Panc1 (cell line): ENCODE measurements at regions not wholly inside any gene's neighbourhood (a gene's known extent, or its start where the extent isn't known, plus 50 kb on each side); places are given as distances from the start of the nearest gene placed in this dataset.

Experiments
- ATAC-seq: fragments of 200-7000 bp; cut with Tn5 transposase; 2 replicates; pipeline ENCODE4 v1.9.1; 2020; ENCODE audit warnings: mild to moderate bottlenecking, moderate library complexity
- BruUV-seq: library from RNA; stranded (reverse); fragments of 400-500 nt; replicated peaks from 2 replicates; lab custom pipeline; 2021; lab: Mats Ljungman, UMichigan
- CTCF ChIA-PET: fragments of 300-600 bp; sonication (Branson Sonifier 250); formaldehyde crosslinking; loops from one replicate; lab custom pipeline; 2022; ENCODE audit warnings: antibody characterized with exemption; lab: Charles Lee
- POLR2A ChIA-PET: fragments of 300-600 bp; sonication (Branson Sonifier 250); formaldehyde crosslinking; loops from one replicate; lab custom pipeline; 2022; ENCODE audit warnings: antibody characterized with exemption; lab: Charles Lee
- DNase-seq: peaks from one replicate; pipeline ENCODE4 v3.0.0-alpha.2; 2010; ENCODE audit warnings: low read depth, low spot score
- H3K27ac ChIP-seq: 2 replicates; pipeline ENCODE4 v1.5.1; 2011; ENCODE audit warnings: mild to moderate bottlenecking, low read length, inconsistent platforms
- H3K27me3 ChIP-seq: fragments of 200-500 bp; sonication (Bioruptor generic); 2 replicates; pipeline ENCODE4 v1.6.0; 2014; ENCODE audit warnings: low read length, inconsistent platforms; ENCODE audit not compliant: control insufficient read depth, insufficient read depth
- H3K36me3 ChIP-seq: fragments of 200-500 bp; sonication (Bioruptor generic); 2 replicates; pipeline ENCODE4 v1.5.1; 2014; ENCODE audit warnings: inconsistent platforms, mild to moderate bottlenecking, low read length, moderate library complexity; ENCODE audit not compliant: control insufficient read depth, insufficient read depth
- H3K4me1 ChIP-seq: 2 replicates; pipeline ENCODE4 v1.5.1; 2011; ENCODE audit warnings: inconsistent platforms, mild to moderate bottlenecking, low read length, moderate library complexity; ENCODE audit not compliant: control insufficient read depth, insufficient read depth
- H3K4me3 ChIP-seq, 2 experiments: 2 replicates each; pipeline ENCODE4 v1.5.1; 2011 to 2012; ENCODE audit warnings: low read depth in 2 of 2, low read length in 2 of 2, mild to moderate bottlenecking in 2 of 2, inconsistent platforms in 1 of 2, moderate library complexity in 1 of 2
- H3K9me3 ChIP-seq: fragments of 200-500 bp; sonication (Bioruptor generic); 2 replicates; pipeline ENCODE4 v1.5.1; 2014; ENCODE audit warnings: low read depth, mild to moderate bottlenecking, inconsistent platforms, low read length, moderate library complexity; ENCODE audit not compliant: control insufficient read depth, insufficient read depth
- CTCF ChIP-seq: fragments of 450-650 bp; IDR thresholded peaks from 2 replicates; pipeline ENCODE4 v1.5.1; 2017; ENCODE audit warnings: mild to moderate bottlenecking
- POLR2AphosphoS5 ChIP-seq: IDR thresholded peaks from 2 replicates; pipeline ENCODE4 v1.6.1; 2012; ENCODE audit warnings: mild to moderate bottlenecking, low read depth, low read length, moderate library complexity
- REST ChIP-seq, 2 experiments: IDR thresholded peaks; 2 replicates each; pipeline ENCODE4 v1.6.1; 2011 to 2012; ENCODE audit warnings: low read depth in 2 of 2, control low read depth in 1 of 2, low read length in 1 of 2, mild to moderate bottlenecking in 1 of 2, moderate library complexity in 1 of 2; ENCODE audit not compliant: insufficient read depth in 1 of 2
- SIN3A ChIP-seq: IDR thresholded peaks from 2 replicates; pipeline ENCODE4 v1.6.1; 2012; ENCODE audit warnings: low read depth, mild to moderate bottlenecking, low read length, moderate library complexity, borderline replicate concordance; ENCODE audit not compliant: insufficient read depth
- TCF7L2 ChIP-seq: IDR thresholded peaks from 2 replicates; pipeline ENCODE4 v1.6.1; 2011; ENCODE audit warnings: mild to moderate bottlenecking, low read depth, low read length, inconsistent platforms
- in situ Hi-C: cut with HindIII; loops from 2 replicates; pipeline ENCODE4 v1.10.0; 2016; ENCODE audit warnings: low sequenced_read_pairs, low pct_unique_long_range_greater_than_20kb
- intact Hi-C: fragments of 100-400 bp; cut with micrococcal nuclease; formaldehyde crosslinking; loops from one replicate; pipeline ENCODE4 v1.10.0; 2022; ENCODE audit not compliant: unreplicated experiment

GRCh38 chr5:72624641-72625236 is 117.5 kb upstream of the ZNF366 start:
- in situ Hi-C loops (no loop called here), intact Hi-C loops (no loop called here)
- DNase-seq (no peak), ATAC-seq (peak; percentile 58)
- no peaks in the 10 kb centered on the region for H3K36me3 ChIP-seq
- no peak overlapping the region for H3K4me3 ChIP-seq
- ChIA-PET CTCF (no interaction called here), POLR2A (no interaction called here)
- TF ChIP-seq SIN3A: no peak
- TF ChIP-seq CTCF: no peak
- no peak for TF ChIP-seq POLR2AphosphoS5
- TF ChIP-seq REST (IDR thresholded peaks at IDR 0.05; ENCODE audit: insufficient read depth in 1 of 2, low read depth in 2 of 2, low read length in 1 of 2): no peak
- no peak for TF ChIP-seq TCF7L2
- no peaks in the 10 kb centered on the region for H3K27me3 ChIP-seq
- no TSS peak for BruUV-seq
- H3K27ac ChIP-seq: no peak overlapping the region
- no peaks in the 10 kb centered on the region for H3K4me1 ChIP-seq
- no peaks in the 10 kb centered on the region for H3K9me3 ChIP-seq

- POLR2A ChIA-PET: no interaction called here
- no peaks in the 10 kb centered on the region for H3K36me3 ChIP-seq
- in situ Hi-C loops: no loop called here
- no peak overlapping the region for H3K4me3 ChIP-seq
- no peak for DNase-seq
- no peak overlapping the region for H3K27ac ChIP-seq
- no TSS peak for BruUV-seq
- H3K9me3 ChIP-seq: no peaks in the 10 kb centered on the region
- CTCF ChIA-PET: no interaction called here
- H3K4me1 ChIP-seq: no peaks in the 10 kb centered on the region
- no peak for TF ChIP-seq REST (IDR thresholded peaks at IDR 0.05; ENCODE audit: insufficient read depth in 1 of 2, low read depth in 2 of 2, low read length in 1 of 2)
- intact Hi-C loops: no loop called here
- no peaks in the 10 kb centered on the region for H3K27me3 ChIP-seq
- ATAC-seq: no peak
Measured at GRCh38 chr5:72623936-72624335, 116.7 kb upstream of the ZNF366 start.
